Aorta (tissue), 5 donors: ENCODE measurements at regions not wholly inside any gene's neighbourhood (a gene's known extent, or its start where the extent isn't known, plus 50 kb on each side); places are given as distances from the start of the nearest gene placed in this dataset.

ENCODE experiments used
- ATAC-seq: fragments of 200-7000 bp; cut with Tn5 transposase; one replicate; pipeline ENCODE4 v1.9.1; 2022; ENCODE audit warnings: moderate library complexity; ENCODE audit not compliant: low FRiP score
- DNase-seq, 2 donors: peaks; one replicate each; pipeline ENCODE4 v3.0.0-alpha.2; 2020
- H3K27ac ChIP-seq, 2 donors: one replicate each; pipeline ENCODE4 v1.5.1; 2013; ENCODE audit warnings: low read length in 2 of 2, mild to moderate bottlenecking in 2 of 2, moderate library complexity in 2 of 2, control low read depth in 1 of 2, inconsistent platforms in 1 of 2, low read depth in 1 of 2
- H3K27me3 ChIP-seq, 2 donors: one replicate each; pipeline ENCODE4 v1.6.1; 2013; ENCODE audit warnings: control low read depth in 1 of 2, low read length in 1 of 2, mild to moderate bottlenecking in 1 of 2, moderate library complexity in 1 of 2; ENCODE audit not compliant: insufficient read depth in 2 of 2, control insufficient read depth in 1 of 2
- H3K36me3 ChIP-seq, 2 donors: one replicate each; pipeline ENCODE4 v1.6.1; 2013; ENCODE audit warnings: control low read depth in 1 of 2, low read length in 1 of 2, mild to moderate bottlenecking in 1 of 2; ENCODE audit not compliant: insufficient read depth in 2 of 2, control insufficient read depth in 1 of 2
- H3K4me1 ChIP-seq, 2 donors: one replicate each; pipeline ENCODE4 v1.6.1; 2013; ENCODE audit warnings: low read length in 2 of 2, control low read depth in 1 of 2, mild to moderate bottlenecking in 1 of 2, moderate library complexity in 1 of 2; ENCODE audit not compliant: insufficient read depth in 2 of 2, control insufficient read depth in 1 of 2
- H3K4me3 ChIP-seq, 2 donors: one replicate each; pipeline ENCODE4 v1.5.1; 2013; ENCODE audit warnings: low read length in 2 of 2, control low read depth in 1 of 2, mild to moderate bottlenecking in 1 of 2
- H3K9me3 ChIP-seq: one replicate; pipeline ENCODE4 v1.6.1; 2013; ENCODE audit warnings: mild to moderate bottlenecking, low read length; ENCODE audit not compliant: control insufficient read depth
- WGBS, 2 donors: extraction: QIAGEN DNeasy Blood & Tissue Kit; methylation state at CpG; one replicate each; pipeline ENCODE4 v1.1.7; 2013; 5-methylcytosine and 5-hydroxymethylcytosine counted together
- intact Hi-C, 2 donors: fragments of 100-400 bp; cut with DNase I; formaldehyde crosslinking; loops; one replicate each; pipeline versions ENCODE4 v1.14.2 to v1.15.0; 2022
- donor health status: healthy with polysubstance abuse.
- donor health status: Bipolar disorder and iron deficiency.
- donor health status: DM: no; HTN: no; CAD: no.
- donor health status: DM: no; HTN: no; CAD: no.
- donor health status: DM: yes; HTN: yes; CAD: no.

DNA sequence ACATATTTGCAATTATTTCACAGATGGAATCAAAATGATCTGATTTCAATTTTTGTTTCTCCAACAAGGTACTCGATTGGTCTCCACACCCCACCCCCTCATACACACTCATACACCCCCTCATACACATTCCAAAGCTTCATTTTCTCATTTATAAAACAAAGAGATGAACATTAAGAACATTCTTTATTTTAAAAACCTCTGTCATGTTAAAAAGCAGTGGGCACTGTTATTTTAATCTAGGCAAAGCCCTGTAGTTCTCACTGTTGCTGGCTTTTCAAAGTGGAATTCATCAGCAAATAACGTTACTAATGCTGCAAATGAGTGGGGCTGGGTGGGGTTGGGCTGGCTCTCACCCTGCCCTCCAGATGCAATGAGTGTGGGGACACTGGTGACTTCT, 289.6 kb upstream of the ASIC2 start:
- Histone ChIP-seq H3K36me3 (no peaks in the 10 kb centered on the region), H3K9me3 (peaks cover 3% of the 10 kb centered on the region), H3K4me1 (no peaks in the 10 kb centered on the region), H3K4me3 (no peak overlapping the region), H3K27ac (no peak overlapping the region), H3K27me3 (no peaks in the 10 kb centered on the region)
- intact Hi-C loops: no loop called here
- 45 to 66% methylated on average over 2 of the region's 2 CpGs for WGBS, 2 donors
- ATAC-seq: no peak
- DNase-seq: no peak

GRCh38 chr17:33583518-33584417, 290.7 kb upstream of the ASIC2 start:
- no peak for DNase-seq
- no peaks in the 10 kb centered on the region for H3K27me3 ChIP-seq
- no peak for ATAC-seq
- peaks cover 3% of the 10 kb centered on the region for H3K9me3 ChIP-seq
- H3K4me1 ChIP-seq: no peaks in the 10 kb centered on the region
- intact Hi-C loops: no loop called here
- 79 to 85% methylated on average over 7 of the region's 7 CpGs for WGBS, 2 donors
- H3K4me3 ChIP-seq: no peak overlapping the region
- no peak overlapping the region for H3K27ac ChIP-seq
- no peaks in the 10 kb centered on the region for H3K36me3 ChIP-seq

DNA sequence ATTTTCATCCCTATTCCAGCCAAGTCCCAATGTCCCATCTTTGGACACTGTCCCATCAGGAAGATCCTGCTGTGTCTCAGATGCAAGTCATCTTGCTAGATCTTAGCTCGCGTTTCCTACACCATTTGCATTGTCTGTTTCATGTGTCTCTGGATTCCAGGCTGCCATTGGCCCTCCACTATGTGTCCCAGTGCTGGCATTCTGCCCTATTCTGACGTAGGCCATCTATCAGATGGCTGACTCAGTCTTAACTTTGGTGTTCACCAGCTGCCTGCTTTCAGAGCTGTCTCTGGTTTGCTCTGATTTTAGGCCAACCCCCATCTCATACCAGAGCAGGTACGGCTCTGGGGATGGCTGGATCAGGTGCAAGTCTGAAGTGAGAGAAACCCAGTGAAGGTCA, 300.9 kb upstream of the ASIC2 start:
- Histone ChIP-seq H3K27me3 (no peaks in the 10 kb centered on the region), H3K36me3 (no peaks in the 10 kb centered on the region), H3K27ac (no peak overlapping the region), H3K9me3 (no peaks in the 10 kb centered on the region), H3K4me1 (no peaks in the 10 kb centered on the region), H3K4me3 (no peak overlapping the region)
- 71 to 72% methylated on average over 4 of the region's 4 CpGs for WGBS, 2 donors
- DNase-seq (no peak), ATAC-seq (no peak)
- intact Hi-C loops: loop anchor here in 1 of 2 donors (10.0 kb wide), 1 partner anchor 59 kb away; no protein-coding TSS in a partner anchor

GRCh38 chr17:33595828-33596227, 302.7 kb upstream of the ASIC2 start:
- Histone ChIP-seq H3K36me3 (no peaks in the 10 kb centered on the region), H3K4me3 (no peak overlapping the region), H3K27me3 (no peaks in the 10 kb centered on the region), H3K27ac (no peak overlapping the region), H3K9me3 (no peaks in the 10 kb centered on the region), H3K4me1 (no peaks in the 10 kb centered on the region)
- peak; percentile 38 for ATAC-seq
- intact Hi-C loops: loop anchor here in 1 of 2 donors (10.0 kb wide), 1 partner anchor 61 kb away; no protein-coding TSS in a partner anchor
- WGBS, 2 donors: 4 to 7% methylated on average over 2 of the region's 2 CpGs
- DNase-seq: no peak

- Histone ChIP-seq H3K4me1 (no peaks in the 10 kb centered on the region), H3K36me3 (no peaks in the 10 kb centered on the region), H3K9me3 (no peaks in the 10 kb centered on the region), H3K27me3 (no peaks in the 10 kb centered on the region), H3K27ac (no peak overlapping the region), H3K4me3 (no peak overlapping the region)
- intact Hi-C loops: loop anchor here in 1 of 2 donors (10.0 kb wide), 1 partner anchor 62 kb away; no protein-coding TSS in a partner anchor
- 14 to 18% methylated on average over 3 of the region's 3 CpGs for WGBS, 2 donors
- no peak for ATAC-seq
- no peak for DNase-seq
Observed at GRCh38 chr17:33596899-33597298, 303.8 kb upstream of the ASIC2 start.

DNA sequence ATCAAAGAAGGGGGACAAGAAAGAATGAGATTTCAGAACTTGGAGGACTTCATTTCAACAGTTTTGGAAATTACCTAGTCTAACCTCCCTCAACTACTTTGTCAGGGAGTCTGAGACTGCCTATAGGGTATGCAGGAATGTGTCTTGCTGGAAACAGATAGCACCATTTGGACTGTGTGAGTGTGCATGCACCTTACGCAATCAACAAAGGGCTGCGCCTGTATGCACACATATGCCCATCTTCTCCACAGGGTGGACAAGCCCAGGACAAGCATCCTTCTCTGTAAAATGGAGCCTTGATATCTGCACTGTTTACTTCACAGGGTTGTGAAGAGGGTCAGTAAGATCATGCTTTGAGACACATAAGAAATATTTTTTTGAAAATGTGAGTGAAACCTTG, 305.7 kb upstream of the ASIC2 start:
- H3K27me3 ChIP-seq: no peaks in the 10 kb centered on the region
- ATAC-seq: no peak
- no peak overlapping the region for H3K4me3 ChIP-seq
- no peak for DNase-seq
- intact Hi-C loops: loop anchor here in 1 of 2 donors (10.0 kb wide), 1 partner anchor 64 kb away; no protein-coding TSS in a partner anchor
- H3K36me3 ChIP-seq: no peaks in the 10 kb centered on the region
- H3K27ac ChIP-seq: no peak overlapping the region
- H3K9me3 ChIP-seq: no peaks in the 10 kb centered on the region
- H3K4me1 ChIP-seq: no peaks in the 10 kb centered on the region
- 96 to 100% methylated on average over 2 of the region's 2 CpGs for WGBS, 2 donors

GRCh38 chr17:33602981-33603380, 309.9 kb upstream of the ASIC2 start:
- intact Hi-C loops: no loop called here
- WGBS, 2 donors: 12 to 18% methylated on average over 1 of the region's 1 CpG
- Histone ChIP-seq H3K4me3 (no peak overlapping the region), H3K36me3 (no peaks in the 10 kb centered on the region), H3K9me3 (no peaks in the 10 kb centered on the region), H3K27me3 (no peaks in the 10 kb centered on the region), H3K27ac (no peak overlapping the region), H3K4me1 (no peaks in the 10 kb centered on the region)
- ATAC-seq: no peak
- DNase-seq: no peak

GRCh38 chr17:33603789-33604188, 310.7 kb upstream of the ASIC2 start:
- intact Hi-C loops: no loop called here
- WGBS, 2 donors: 61% methylated on average over 2 of the region's 2 CpGs

GRCh38 chr17:33611532-33611931, 318.4 kb upstream of the ASIC2 start:
- Histone ChIP-seq H3K9me3 (no peaks in the 10 kb centered on the region), H3K4me1 (no peaks in the 10 kb centered on the region), H3K4me3 (no peak overlapping the region), H3K27me3 (no peaks in the 10 kb centered on the region), H3K36me3 (no peaks in the 10 kb centered on the region), H3K27ac (no peak overlapping the region)
- no peak for DNase-seq
- no peak for ATAC-seq
- intact Hi-C loops: no loop called here
- 0 to 48% methylated on average over 1 of the region's 1 CpG for WGBS, 2 donors

More at GRCh38 chr17:33603789-33604188, 310.7 kb upstream of the ASIC2 start:
- H3K4me3 ChIP-seq: no peak overlapping the region
- H3K36me3 ChIP-seq: no peaks in the 10 kb centered on the region
- H3K9me3 ChIP-seq: no peaks in the 10 kb centered on the region
- ATAC-seq: no peak
- no peak for DNase-seq
- H3K27ac ChIP-seq: no peak overlapping the region
- no peaks in the 10 kb centered on the region for H3K4me1 ChIP-seq
- no peaks in the 10 kb centered on the region for H3K27me3 ChIP-seq
